GM10266 (cell line): ENCODE measurements at regions not wholly inside any gene's neighbourhood (a gene's known extent, or its start where the extent isn't known, plus 50 kb on each side); places are given as distances from the start of the nearest gene placed in this dataset.

Source experiments
- DNase-seq: peaks from one replicate; pipeline ENCODE4 v3.0.0; 2012; ENCODE audit errors: extremely low spot score
- TF ChIP-seq, protein P1 (sequence below): IDR thresholded peaks from 2 replicates; pipeline ENCODE4 v1.5.1; 2012; ENCODE audit warnings: mild to moderate bottlenecking, low read depth; ENCODE audit not compliant: control insufficient read depth, insufficient read depth; ENCODE audit errors: missing control alignments

DNA sequence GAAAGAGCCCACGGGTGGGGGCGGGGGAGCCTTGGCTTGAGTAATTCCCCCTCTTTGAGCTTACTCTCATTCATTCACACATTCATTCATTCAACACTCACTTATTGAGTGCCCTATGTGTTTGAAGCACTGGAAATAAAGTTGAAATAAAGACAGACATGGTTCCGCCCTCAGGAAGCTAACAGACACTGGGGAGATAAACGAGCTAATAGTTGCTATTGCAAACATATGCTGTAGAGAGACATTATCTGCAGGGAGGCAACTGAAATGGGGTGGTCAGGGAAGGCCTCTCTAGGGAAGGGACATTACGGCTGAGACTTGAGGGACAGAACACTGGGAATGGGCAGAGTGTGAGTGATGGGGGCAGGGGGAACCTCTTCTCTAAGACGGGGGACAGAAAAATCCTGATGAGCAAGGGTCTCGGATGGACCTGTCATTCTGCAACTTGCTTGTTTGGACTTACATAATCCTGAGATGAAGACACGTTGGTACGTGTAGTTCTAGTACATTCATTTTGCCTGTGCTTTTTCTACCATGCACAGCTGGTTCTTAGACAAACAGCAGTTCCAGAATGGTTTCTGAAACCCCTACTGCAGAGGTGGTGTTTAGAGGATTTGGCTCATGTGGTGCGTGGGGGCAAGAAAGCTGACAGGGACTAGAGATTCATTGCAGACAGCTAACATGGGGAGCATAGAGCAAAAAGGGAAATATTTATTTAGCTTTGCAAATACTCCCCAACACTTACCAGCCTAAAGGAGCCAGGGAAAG, 71.1 kb upstream of the BLCAP start:
- no peak for DNase-seq
- TF ChIP-seq, protein P1, sequence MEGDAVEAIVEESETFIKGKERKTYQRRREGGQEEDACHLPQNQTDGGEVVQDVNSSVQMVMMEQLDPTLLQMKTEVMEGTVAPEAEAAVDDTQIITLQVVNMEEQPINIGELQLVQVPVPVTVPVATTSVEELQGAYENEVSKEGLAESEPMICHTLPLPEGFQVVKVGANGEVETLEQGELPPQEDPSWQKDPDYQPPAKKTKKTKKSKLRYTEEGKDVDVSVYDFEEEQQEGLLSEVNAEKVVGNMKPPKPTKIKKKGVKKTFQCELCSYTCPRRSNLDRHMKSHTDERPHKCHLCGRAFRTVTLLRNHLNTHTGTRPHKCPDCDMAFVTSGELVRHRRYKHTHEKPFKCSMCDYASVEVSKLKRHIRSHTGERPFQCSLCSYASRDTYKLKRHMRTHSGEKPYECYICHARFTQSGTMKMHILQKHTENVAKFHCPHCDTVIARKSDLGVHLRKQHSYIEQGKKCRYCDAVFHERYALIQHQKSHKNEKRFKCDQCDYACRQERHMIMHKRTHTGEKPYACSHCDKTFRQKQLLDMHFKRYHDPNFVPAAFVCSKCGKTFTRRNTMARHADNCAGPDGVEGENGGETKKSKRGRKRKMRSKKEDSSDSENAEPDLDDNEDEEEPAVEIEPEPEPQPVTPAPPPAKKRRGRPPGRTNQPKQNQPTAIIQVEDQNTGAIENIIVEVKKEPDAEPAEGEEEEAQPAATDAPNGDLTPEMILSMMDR: no peak

DNA sequence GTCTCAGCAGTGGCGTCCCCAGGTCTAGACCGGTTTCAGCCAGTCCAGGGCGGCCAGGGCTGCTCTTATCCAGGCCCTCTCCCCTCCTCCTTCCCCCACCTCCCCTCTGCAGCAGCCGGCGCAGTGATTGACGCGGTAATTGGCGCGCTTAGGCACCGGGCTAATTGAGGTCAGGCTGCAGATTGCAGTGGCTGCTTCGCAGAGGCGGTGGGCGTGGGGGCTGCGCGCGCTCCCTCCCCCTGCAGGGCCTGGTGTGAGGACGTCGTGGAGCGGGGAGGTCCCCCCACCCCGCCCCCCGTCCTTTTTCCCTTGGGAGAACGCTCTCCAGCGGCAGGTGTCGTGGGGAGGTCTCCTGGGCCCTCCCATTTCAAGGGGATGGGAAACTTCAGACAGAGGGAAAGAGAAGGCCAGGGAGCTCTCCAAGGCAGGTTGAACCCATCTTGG, 70.4 kb upstream of the BLCAP start:
- DNase-seq: no peak
- TF ChIP-seq, protein P1: no peak

DNA sequence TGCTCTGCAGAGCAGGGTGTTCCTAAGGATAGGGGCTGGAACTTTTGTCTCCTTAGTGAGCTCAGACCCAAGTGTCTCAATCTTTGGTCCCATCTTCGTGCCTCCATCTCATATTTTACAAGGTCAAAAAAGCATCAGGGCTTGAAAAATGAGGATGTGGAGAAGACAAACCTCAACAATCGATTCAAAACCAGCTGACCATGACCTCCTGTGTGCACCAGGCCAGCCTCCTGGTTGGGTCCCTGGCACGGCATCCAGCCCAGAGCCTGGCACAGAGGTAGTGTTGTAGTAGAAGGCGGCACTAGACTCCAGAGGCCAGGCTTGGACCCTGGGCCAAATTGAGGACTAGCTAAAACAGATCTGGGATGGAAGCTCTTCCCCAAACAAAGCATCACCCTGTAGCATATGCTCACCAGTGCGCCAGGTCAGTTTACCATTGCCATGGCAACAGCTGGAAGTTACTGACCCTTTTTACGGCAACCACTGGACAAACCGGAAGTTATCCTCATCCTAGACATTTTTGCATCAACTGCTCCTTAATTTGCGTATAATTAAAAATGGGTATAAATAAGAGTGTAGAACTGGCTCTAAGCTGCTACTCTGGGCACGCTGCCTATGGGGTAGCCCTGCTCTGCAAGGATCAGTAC, 69.3 kb upstream of the BLCAP start:
- no peak for DNase-seq
- TF ChIP-seq, protein P1: no peak

DNA sequence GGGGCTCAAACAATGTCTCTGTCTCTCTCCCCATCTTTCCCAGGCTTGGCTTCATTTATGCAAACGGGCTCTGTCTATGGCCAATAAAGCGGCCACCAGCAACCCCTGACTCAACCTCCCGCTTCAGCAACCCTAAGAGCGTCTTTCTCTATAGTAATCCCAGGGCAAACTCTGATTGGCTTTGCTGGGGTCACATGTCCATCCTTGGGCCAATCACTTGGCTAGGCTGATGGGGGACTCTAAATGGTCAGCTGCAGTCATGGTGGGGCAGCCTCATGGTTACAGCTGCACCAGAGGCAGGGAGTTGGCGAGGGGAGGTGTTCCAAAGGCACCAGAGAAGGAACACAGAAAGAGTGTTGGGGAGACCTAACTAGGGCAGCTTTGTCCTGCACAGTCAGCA, 68.5 kb upstream of the BLCAP start:
- TF ChIP-seq, protein P1: no peak

DNA sequence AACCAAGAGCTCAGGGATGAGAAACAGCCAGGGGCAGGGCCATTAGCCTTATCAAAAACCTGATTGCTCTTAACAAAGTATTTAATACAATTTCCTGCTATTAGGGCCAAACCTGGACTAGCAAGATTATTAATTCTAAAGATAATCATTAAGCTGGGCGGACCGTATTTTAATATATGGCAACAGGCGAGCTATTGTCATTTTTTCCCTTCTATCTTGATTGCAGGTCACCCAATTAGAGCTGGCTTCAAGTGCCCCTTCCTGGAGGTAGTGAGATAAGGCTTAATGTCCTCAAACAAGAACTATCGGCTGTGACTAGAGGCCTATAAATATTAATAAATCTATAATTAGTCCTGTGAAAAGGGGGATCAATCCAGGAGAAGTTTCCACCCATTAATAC, 66.0 kb upstream of the BLCAP start:
- TF ChIP-seq, protein P1: no peak
- no peak for DNase-seq

More for the DNA sequence above, 68.5 kb upstream of the BLCAP start:
- no peak for DNase-seq

DNA sequence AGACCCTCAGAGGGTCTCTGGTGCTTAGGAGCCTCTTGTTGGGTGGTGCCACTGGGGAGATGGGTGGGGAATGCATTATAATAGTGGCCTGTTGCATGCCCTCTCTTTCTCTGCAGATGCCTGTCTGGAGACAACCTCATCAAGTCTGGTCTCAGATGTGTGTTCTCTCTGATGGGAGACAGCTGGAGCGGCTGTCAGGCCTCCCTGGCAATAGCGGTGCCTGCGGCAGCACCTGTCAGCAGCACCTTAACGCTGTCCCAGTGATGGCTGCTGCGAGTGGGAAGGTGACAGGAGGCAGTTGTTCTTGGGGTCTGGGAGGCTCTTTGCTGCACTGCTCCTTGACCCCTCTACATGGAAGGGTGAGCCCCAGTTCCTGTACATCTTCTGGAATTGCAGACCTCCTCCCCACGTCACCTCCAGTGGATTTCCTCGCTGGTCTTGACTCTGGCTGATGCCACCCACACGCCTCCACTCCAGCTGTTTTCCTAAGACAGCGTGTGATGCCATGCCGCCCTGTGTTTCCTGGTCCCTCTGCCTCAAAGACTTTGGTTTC, 63.3 kb upstream of the BLCAP start:
- TF ChIP-seq, protein P1: no peak

DNA sequence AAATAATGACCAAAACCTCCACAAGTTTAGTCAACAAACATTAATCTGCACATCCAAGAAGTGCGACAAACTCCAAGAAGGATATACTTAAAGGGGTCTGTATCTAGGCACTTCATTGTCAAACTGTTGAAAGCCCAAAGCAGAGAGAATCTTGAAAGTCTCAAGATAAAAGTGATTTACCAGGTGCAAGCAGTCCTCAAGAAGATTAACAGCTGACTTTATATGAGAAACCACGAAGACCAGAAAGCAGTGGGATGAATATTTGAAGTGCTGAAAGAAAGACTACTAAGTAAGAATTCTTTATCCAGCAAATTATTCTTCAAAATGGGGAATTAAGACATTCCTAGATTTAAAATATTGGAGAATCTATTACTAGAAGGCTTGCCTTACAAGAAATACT, 58.4 kb upstream of the BLCAP start:
- TF ChIP-seq, protein P1: no peak

More for the DNA sequence above, 63.3 kb upstream of the BLCAP start:
- no peak for DNase-seq

More for the DNA sequence above, 58.4 kb upstream of the BLCAP start:
- no peak for DNase-seq
